ENCODE measurements at regions not wholly inside any gene's neighbourhood (a gene's known extent, or its start where the extent isn't known, plus 50 kb on each side); places are given as distances from the start of the nearest gene placed in this dataset.

DNA sequence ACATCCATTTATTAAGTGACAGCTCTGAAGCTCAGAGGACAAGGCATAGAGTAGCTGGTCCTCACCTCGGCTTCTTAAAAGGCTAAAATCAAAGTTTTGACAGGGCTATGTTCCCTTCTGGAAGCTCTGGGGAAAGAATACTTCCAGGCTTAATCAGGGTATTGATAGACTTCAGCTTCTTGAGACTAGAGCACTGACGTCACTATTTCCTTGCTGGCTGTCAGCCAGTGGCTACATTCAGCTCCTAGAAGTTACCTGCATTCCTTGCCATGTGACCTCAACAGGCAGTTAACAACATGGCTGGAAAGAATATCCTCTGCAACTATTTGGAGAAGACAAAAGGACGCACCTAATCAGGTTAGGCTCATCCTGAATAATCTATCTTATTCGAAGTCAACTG is 1144.8 kb downstream of the ADGRL3 start:
- no peak for TF ChIP-seq POLR2A (IDR thresholded peaks at IDR 0.05; ENCODE audit: low read depth, low read length)
- TF ChIP-seq TAF1 (IDR thresholded peaks at IDR 0.05; ENCODE audit: borderline replicate concordance, low read depth, low read length), result no peak
- no peak for TF ChIP-seq POLR2AphosphoS5 (IDR thresholded peaks at IDR 0.05; ENCODE audit: low read depth, low read length)
